ENCODE measurements at regions not wholly inside any gene's neighbourhood (a gene's known extent, or its start where the extent isn't known, plus 50 kb on each side); places are given as distances from the start of the nearest gene placed in this dataset.

- no peak for TF ChIP-seq CTCF (IDR thresholded peaks at IDR 0.05; ENCODE audit: partially characterized antibody, unreplicated experiment)
- no peak overlapping the region for H3K4me3 Mint-ChIP-seq (ENCODE audit: unreplicated experiment)
- peaks cover 2% of the 10 kb centered on the region for H3K27me3 Mint-ChIP-seq (ENCODE audit: unreplicated experiment)
- H3K27ac Mint-ChIP-seq (ENCODE audit: unreplicated experiment): no peak overlapping the region
- H3K36me3 Mint-ChIP-seq (ENCODE audit: unreplicated experiment): no peaks in the 10 kb centered on the region
- H3K4me1 Mint-ChIP-seq (ENCODE audit: low read depth, unreplicated experiment): peaks cover 4% of the 10 kb centered on the region
- DNase-seq: no peak
- H3K9me3 Mint-ChIP-seq (ENCODE audit: unreplicated experiment): peaks cover 2% of the 10 kb centered on the region
Observed at GRCh38 chr2:121150126-121150525, 134.9 kb downstream of the TFCP2L1 start.

GRCh38 chr2:121150713-121151112 is 134.3 kb downstream of the TFCP2L1 start:
- H3K4me1 Mint-ChIP-seq (ENCODE audit: low read depth, unreplicated experiment): peaks cover 7% of the 10 kb centered on the region
- peaks cover 2% of the 10 kb centered on the region for H3K9me3 Mint-ChIP-seq (ENCODE audit: unreplicated experiment)
- no peak for DNase-seq
- no peak overlapping the region for H3K27ac Mint-ChIP-seq (ENCODE audit: unreplicated experiment)
- no peak for TF ChIP-seq CTCF (IDR thresholded peaks at IDR 0.05; ENCODE audit: partially characterized antibody, unreplicated experiment)
- H3K36me3 Mint-ChIP-seq (ENCODE audit: unreplicated experiment): no peaks in the 10 kb centered on the region
- H3K27me3 Mint-ChIP-seq (ENCODE audit: unreplicated experiment): peaks cover 2% of the 10 kb centered on the region
- H3K4me3 Mint-ChIP-seq (ENCODE audit: unreplicated experiment): no peak overlapping the region

- Mint-ChIP-seq H3K9me3 (ENCODE audit: unreplicated experiment) (peaks cover 2% of the 10 kb centered on the region), H3K27ac (ENCODE audit: unreplicated experiment) (no peak overlapping the region), H3K27me3 (ENCODE audit: unreplicated experiment) (peaks cover 2% of the 10 kb centered on the region), H3K4me1 (ENCODE audit: low read depth, unreplicated experiment) (peaks cover 7% of the 10 kb centered on the region), H3K4me3 (ENCODE audit: unreplicated experiment) (no peak overlapping the region), H3K36me3 (ENCODE audit: unreplicated experiment) (no peaks in the 10 kb centered on the region)
- no peak for TF ChIP-seq CTCF (IDR thresholded peaks at IDR 0.05; ENCODE audit: partially characterized antibody, unreplicated experiment)
- no peak for DNase-seq
Observed at GRCh38 chr2:121151311-121152109, 133.5 kb downstream of the TFCP2L1 start.

- DNase-seq: no peak
- H3K4me1 Mint-ChIP-seq (ENCODE audit: low read depth, unreplicated experiment): peaks cover 7% of the 10 kb centered on the region
- TF ChIP-seq CTCF (IDR thresholded peaks at IDR 0.05; ENCODE audit: partially characterized antibody, unreplicated experiment): no peak
- H3K4me3 Mint-ChIP-seq (ENCODE audit: unreplicated experiment): no peak overlapping the region
- H3K36me3 Mint-ChIP-seq (ENCODE audit: unreplicated experiment): peaks cover 6% of the 10 kb centered on the region
- H3K27ac Mint-ChIP-seq (ENCODE audit: unreplicated experiment): no peak overlapping the region
- peaks cover 3% of the 10 kb centered on the region for H3K9me3 Mint-ChIP-seq (ENCODE audit: unreplicated experiment)
- H3K27me3 Mint-ChIP-seq (ENCODE audit: unreplicated experiment): peaks cover 2% of the 10 kb centered on the region
Observed at GRCh38 chr2:121152861-121153260, 132.1 kb downstream of the TFCP2L1 start.

GRCh38 chr2:121153516-121153915 is 131.5 kb downstream of the TFCP2L1 start:
- Mint-ChIP-seq H3K36me3 (ENCODE audit: unreplicated experiment) (peaks cover 11% of the 10 kb centered on the region), H3K4me1 (ENCODE audit: low read depth, unreplicated experiment) (peaks cover 7% of the 10 kb centered on the region), H3K4me3 (ENCODE audit: unreplicated experiment) (no peak overlapping the region), H3K27me3 (ENCODE audit: unreplicated experiment) (peaks cover 2% of the 10 kb centered on the region), H3K27ac (ENCODE audit: unreplicated experiment) (no peak overlapping the region), H3K9me3 (ENCODE audit: unreplicated experiment) (peaks cover 6% of the 10 kb centered on the region)
- no peak for TF ChIP-seq CTCF (IDR thresholded peaks at IDR 0.05; ENCODE audit: partially characterized antibody, unreplicated experiment)
- DNase-seq: no peak
